ENCODE measurements at regions not wholly inside any gene's neighbourhood (a gene's known extent, or its start where the extent isn't known, plus 50 kb on each side); places are given as distances from the start of the nearest gene placed in this dataset.
"Not testable (repeated sequence)": the region's sequence is repeated elsewhere in the genome, so short reads cannot be mapped to it uniquely, and the experiment has no call there.

GRCh38 chr5:62243046-62243445 is 63.0 kb upstream of the KIF2A start:
- DNase-seq: not testable (repeated sequence)

GRCh38 chr5:62248192-62248591 is 57.8 kb upstream of the KIF2A start:
- not testable (repeated sequence) for DNase-seq

- DNase-seq: not testable (repeated sequence)
Measured at GRCh38 chr5:62250085-62250484, 55.9 kb upstream of the KIF2A start.

GRCh38 chr5:62250919-62251318 is 55.1 kb upstream of the KIF2A start:
- DNase-seq: not testable (repeated sequence)

- not testable (repeated sequence) for DNase-seq
Measured at GRCh38 chr5:62252519-62252918, 53.5 kb upstream of the KIF2A start.

GRCh38 chr5:62255551-62255950 is 50.5 kb upstream of the KIF2A start:
- DNase-seq: not testable (repeated sequence)

GRCh38 chr5:62256161-62257019 is 49.6 kb upstream of the KIF2A start:
- peak in 1 of 58 donors; percentile 6 for DNase-seq
